GM19324 (cell line): ENCODE measurements at regions not wholly inside any gene's neighbourhood (a gene's known extent, or its start where the extent isn't known, plus 50 kb on each side); places are given as distances from the start of the nearest gene placed in this dataset.

Source experiments
- ATAC-seq: cut with Tn5 transposase; IDR thresholded peaks from one replicate; pipeline ENCODE4 v1.9.1; 2021; ENCODE audit warnings: mild to moderate bottlenecking, moderate library complexity; ENCODE audit not compliant: unreplicated experiment, low FRiP score

GRCh38 chr11:39149214-39149613, 2310.2 kb downstream of the LRRC4C start:
- no peak for ATAC-seq

DNA sequence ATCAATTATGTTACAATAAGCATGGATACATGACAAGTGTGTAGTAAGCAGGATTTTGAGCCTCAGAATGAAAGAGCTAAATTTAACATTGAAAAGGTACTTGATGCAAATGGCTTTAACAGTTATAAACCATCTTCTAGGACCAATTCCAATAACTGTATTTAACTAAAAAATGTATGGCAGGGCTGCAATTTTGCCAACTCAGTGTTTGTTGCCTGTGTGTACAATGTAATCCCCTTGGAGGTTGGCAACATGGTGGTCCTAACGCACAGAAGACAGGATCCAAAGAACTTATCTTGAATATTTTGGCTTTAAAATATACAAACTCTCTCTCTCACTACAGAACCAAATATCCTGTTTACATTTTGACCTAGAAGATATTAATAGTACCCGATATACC, 2314.1 kb downstream of the LRRC4C start:
- ATAC-seq, result no peak

GRCh38 chr11:39144351-39145130, 2314.9 kb downstream of the LRRC4C start:
- ATAC-seq, result no peak

- no peak for ATAC-seq
Measured at GRCh38 chr11:39139581-39139980, 2319.9 kb downstream of the LRRC4C start.

GRCh38 chr11:39120890-39121289, 2338.6 kb downstream of the LRRC4C start:
- no peak for ATAC-seq

DNA sequence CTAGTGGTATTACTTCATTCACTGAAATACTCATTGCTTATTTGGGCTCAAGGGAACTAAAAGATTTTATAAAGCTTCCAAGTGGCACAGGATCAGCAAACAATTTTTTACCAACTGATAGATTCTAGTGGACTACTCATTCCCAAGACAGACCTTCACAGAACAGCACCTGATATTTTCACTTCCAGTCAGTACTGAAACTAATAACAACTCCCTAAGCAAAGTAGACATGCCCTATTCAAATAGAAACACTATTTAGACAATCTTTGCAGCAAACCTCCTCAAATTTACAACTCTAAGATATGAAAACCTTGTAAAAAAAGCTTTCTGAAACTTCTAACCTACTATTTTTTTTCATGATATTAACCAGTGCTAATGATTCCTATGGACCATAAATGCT, 2345.8 kb downstream of the LRRC4C start:
- ATAC-seq, result no peak

- no peak for ATAC-seq
Measured at GRCh38 chr11:39102236-39102635, 2357.2 kb downstream of the LRRC4C start.

GRCh38 chr11:39078465-39078864, 2381.0 kb downstream of the LRRC4C start:
- no peak for ATAC-seq

DNA sequence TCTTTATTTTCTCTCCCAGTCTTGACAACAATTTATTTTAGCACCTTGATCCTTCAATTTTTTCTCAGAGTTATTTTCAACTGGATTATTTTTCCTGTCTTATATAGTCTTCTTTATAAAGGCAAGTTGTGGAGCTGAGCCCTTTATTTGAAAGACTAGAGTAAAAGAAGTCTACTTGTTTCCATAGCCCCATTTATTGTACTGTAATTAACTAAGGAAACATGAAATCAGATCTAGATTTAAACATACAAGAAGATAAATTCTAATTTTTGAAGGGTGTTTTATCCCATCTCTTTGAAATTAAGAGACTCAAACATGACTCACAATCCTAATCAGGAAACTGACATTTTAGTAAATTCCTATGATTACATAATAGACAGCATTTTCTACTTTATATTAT, 2421.8 kb downstream of the LRRC4C start:
- ATAC-seq, result no peak

DNA sequence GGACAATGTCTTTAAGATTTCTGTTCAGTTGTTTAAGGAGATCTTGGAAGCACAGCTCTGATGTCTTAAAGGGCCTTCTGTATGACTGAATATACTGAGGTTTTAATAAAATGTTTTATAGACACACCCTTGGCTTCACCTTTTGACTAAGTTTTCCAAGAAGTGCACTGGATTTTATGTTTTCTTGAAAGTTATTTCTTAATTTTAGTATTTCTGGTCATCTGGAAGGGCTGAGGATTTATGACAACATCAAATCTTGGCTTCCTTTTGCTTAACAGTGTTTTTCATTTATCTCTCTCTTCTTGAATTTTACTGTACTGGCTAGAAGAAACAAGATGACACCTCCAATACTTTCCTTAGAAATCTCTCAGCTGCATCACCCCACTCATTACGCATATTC, 2423.4 kb downstream of the LRRC4C start:
- ATAC-seq, result no peak

DNA sequence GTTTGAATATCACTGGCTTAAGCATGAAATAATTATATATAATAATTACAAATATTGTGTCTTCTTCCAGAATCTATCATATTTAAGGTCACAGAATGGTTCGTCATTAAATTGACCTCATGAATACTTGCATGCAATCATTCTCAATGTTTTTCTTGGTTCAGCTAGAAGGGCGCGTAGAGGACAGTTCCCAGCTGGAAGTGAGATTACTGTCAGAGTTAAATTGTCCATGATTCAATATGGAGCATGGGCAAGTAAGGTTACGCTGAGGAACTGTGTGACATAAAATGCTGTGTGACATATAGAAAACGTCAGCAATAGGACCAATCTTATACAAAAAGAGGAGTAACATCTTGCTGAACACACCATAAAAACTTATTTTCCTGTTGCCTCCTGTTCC, 2423.5 kb upstream of the RAG2 start:
- ATAC-seq, result no peak

DNA sequence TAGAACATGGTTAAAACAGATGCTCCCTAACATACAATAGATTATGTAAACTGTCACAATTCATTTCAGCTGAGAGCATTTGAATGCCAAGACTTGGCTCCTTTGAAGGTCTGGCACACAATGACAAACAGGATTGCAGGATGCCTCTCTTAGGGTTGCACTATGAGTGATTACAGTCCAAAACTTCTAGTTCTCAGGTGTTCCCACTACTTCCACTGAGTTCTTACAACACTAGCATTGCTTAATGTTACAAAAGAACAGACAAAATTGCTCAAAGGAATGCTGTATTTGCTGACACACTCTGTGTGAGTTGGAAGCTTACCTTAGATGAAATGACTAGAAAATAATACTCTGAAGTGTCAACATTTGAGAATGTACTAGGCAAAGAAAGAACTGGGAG, 2413.8 kb upstream of the RAG2 start:
- no peak for ATAC-seq

- ATAC-seq, result no peak
Measured at GRCh38 chr11:38990841-38991240, 2392.8 kb upstream of the RAG2 start.

DNA sequence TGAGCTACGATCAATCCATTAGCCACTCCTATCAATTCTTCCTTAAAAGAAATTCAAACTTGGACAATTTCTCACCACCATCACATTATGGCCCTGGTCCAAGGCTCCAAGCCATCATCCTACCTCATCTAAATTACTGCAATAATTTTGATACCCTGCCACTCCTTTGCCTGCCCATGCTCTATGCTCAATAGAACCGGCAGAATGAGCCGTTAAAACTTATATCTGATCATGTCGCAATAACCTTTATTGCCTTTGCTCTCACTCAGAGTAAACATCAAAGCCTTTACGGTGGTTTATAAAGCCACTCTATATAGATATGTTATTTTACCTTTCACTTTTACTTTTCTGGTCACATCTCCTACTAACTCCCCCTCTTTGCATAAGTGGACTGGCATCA, 2392.1 kb upstream of the RAG2 start:
- no peak for ATAC-seq

DNA sequence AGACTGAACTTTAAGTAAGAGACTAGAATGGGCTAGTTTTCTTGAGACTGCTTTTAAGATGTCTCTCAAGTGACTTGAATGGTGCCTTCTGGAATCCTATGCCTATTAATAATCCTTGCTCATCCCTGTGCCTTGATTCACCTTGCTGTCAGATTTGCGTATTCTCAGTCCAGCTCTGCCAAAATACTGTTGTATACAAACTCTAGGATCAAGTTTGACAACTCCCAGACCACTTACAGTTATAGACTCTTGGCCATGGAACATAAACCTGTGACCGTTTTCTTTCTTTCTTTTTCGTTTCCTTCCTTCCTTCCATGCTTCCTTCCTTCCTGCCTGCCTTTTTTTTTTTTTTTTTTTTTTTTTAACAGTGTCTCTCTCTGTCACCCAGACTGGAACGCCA, 2390.9 kb upstream of the RAG2 start:
- ATAC-seq, result no peak

GRCh38 chr11:38972220-38972619, 2374.2 kb upstream of the RAG2 start:
- no peak for ATAC-seq

- ATAC-seq, result no peak
Measured at GRCh38 chr11:38971141-38971540, 2373.1 kb upstream of the RAG2 start.

DNA sequence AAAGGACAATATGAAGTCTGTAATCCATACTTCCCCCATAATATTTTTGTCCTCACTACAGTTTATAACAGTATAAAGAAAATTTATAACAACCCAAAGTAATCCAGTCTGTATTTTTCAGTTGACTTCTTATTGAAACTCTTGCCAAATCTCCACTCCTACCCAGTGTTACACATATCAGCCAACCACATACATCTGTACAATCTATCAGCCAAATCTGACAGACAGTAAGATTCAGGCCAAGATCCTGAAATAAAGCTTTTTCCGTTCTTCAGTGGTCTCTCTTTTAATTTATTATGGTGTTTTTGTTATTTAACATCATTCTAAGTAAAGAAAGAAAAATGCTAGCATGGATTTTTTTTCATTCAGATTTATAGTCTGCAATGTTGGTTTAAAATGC, 2370.9 kb upstream of the RAG2 start:
- ATAC-seq, result no peak

DNA sequence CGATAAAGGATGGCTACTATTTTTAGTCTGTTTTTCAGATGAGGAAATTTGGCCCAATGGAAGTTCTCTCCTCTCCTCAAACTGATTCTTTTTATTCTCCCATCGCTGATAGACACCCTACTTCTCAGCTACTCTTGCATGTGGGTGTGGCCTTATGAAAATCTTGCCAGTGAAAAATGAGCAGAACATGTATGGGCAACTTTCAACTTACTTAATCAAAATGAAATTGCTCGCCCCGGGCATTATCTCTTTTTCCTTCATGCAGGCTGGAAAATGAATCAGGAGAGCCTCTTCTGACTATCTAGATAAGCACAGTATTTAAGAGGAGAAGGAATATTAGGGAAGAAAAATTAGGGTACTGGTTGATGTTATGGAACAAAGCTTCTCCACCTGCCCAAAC, 2354.7 kb upstream of the RAG2 start:
- ATAC-seq, result no peak

- ATAC-seq, result no peak
Measured at GRCh38 chr11:38950867-38951266, 2352.8 kb upstream of the RAG2 start.

DNA sequence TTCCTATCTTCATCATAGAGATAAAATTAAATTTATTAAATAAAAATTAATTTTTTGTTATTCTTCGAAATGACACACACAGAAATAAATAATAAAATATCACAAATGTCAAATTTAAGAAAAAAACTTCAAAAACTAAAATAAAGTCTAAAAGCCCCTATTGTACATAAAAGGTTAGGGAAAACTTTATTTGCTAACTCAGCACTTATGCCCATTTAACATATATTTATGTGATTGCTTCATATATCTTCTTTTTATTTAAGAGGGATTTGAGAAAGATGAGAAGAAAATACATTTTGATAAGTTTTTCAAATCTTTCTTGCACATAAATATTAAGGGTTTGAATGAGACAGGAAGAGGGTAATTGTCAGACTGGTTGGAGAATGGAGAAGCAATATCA, 2350.4 kb upstream of the RAG2 start:
- no peak for ATAC-seq

GRCh38 chr11:38937709-38938108, 2339.7 kb upstream of the RAG2 start:
- ATAC-seq, result no peak

GRCh38 chr11:38935941-38936340, 2337.9 kb upstream of the RAG2 start:
- ATAC-seq, result no peak
